Esophagus muscularis mucosa (tissue), 4 donors: ENCODE measurements at regions not wholly inside any gene's neighbourhood (a gene's known extent, or its start where the extent isn't known, plus 50 kb on each side); places are given as distances from the start of the nearest gene placed in this dataset.

Experiments
- EP300 ChIP-seq: sonication (generic); formaldehyde crosslinking; IDR thresholded peaks from one replicate; pipeline ENCODE4 v1.6.1; 2017; ENCODE audit warnings: antibody characterized with exemption
- POLR2A ChIP-seq: fragments of 450-650 bp; IDR thresholded peaks from one replicate; pipeline ENCODE4 v1.6.1; 2017; ENCODE audit warnings: antibody characterized with exemption, moderate library complexity, mild to moderate bottlenecking, low read depth
- POLR2AphosphoS5 ChIP-seq, 2 donors: sonication (generic); formaldehyde crosslinking; IDR thresholded peaks; one replicate each; pipeline ENCODE4 v1.6.1; 2017; ENCODE audit warnings: antibody characterized with exemption in 2 of 2
- TF ChIP-seq, protein P1 (sequence below), 3 experiments: fragments of 200-600 bp in 2 of 3; fragments of 450-650 bp in 1 of 3; sonication (generic) in 2 of 3; IDR thresholded peaks; one replicate each; pipeline ENCODE4 v1.5.1; 2017 to 2019; ENCODE audit warnings: antibody characterized with exemption in 3 of 3, mild to moderate bottlenecking in 2 of 3, moderate library complexity in 1 of 3

GRCh38 chr15:93165734-93166470, 76.9 kb upstream of the RGMA start:
- TF ChIP-seq, protein P1, sequence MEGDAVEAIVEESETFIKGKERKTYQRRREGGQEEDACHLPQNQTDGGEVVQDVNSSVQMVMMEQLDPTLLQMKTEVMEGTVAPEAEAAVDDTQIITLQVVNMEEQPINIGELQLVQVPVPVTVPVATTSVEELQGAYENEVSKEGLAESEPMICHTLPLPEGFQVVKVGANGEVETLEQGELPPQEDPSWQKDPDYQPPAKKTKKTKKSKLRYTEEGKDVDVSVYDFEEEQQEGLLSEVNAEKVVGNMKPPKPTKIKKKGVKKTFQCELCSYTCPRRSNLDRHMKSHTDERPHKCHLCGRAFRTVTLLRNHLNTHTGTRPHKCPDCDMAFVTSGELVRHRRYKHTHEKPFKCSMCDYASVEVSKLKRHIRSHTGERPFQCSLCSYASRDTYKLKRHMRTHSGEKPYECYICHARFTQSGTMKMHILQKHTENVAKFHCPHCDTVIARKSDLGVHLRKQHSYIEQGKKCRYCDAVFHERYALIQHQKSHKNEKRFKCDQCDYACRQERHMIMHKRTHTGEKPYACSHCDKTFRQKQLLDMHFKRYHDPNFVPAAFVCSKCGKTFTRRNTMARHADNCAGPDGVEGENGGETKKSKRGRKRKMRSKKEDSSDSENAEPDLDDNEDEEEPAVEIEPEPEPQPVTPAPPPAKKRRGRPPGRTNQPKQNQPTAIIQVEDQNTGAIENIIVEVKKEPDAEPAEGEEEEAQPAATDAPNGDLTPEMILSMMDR (IDR thresholded peaks at IDR 0.05) = no peak
- no peak for TF ChIP-seq POLR2A
- no peak for TF ChIP-seq EP300
- no peak for TF ChIP-seq POLR2AphosphoS5 (IDR thresholded peaks at IDR 0.05)
